ENCODE measurements at regions not wholly inside any gene's neighbourhood (a gene's known extent, or its start where the extent isn't known, plus 50 kb on each side); places are given as distances from the start of the nearest gene placed in this dataset.

DNA sequence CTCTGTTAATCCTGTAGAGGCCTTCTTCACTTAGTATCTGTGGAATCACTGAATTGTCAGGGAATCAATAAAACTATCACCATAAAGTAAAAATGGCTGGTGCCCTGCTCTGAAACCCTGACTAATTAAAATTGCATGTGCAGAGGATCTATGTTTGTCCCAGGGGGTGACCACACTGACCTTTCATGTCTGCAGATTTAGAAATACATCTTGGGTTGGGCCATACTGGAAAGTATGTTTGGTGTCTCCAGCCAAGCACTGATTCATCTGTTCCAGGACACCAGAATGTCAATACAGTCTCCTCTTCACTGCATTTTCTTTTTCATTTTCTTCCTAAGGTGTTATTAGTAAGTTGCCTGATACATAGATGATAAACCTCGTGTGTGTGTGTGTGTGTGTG is 490.9 kb upstream of the INTU start:
- DNase-seq (ENCODE audit: low read depth): no peak
- H3K4me3 ChIP-seq (ENCODE audit: low read depth, low read length): no peak overlapping the region
- TF ChIP-seq, protein P1, sequence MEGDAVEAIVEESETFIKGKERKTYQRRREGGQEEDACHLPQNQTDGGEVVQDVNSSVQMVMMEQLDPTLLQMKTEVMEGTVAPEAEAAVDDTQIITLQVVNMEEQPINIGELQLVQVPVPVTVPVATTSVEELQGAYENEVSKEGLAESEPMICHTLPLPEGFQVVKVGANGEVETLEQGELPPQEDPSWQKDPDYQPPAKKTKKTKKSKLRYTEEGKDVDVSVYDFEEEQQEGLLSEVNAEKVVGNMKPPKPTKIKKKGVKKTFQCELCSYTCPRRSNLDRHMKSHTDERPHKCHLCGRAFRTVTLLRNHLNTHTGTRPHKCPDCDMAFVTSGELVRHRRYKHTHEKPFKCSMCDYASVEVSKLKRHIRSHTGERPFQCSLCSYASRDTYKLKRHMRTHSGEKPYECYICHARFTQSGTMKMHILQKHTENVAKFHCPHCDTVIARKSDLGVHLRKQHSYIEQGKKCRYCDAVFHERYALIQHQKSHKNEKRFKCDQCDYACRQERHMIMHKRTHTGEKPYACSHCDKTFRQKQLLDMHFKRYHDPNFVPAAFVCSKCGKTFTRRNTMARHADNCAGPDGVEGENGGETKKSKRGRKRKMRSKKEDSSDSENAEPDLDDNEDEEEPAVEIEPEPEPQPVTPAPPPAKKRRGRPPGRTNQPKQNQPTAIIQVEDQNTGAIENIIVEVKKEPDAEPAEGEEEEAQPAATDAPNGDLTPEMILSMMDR (IDR thresholded peaks at IDR 0.05; ENCODE audit: insufficient read depth, low read depth, low read length, missing control alignments): no peak

DNA sequence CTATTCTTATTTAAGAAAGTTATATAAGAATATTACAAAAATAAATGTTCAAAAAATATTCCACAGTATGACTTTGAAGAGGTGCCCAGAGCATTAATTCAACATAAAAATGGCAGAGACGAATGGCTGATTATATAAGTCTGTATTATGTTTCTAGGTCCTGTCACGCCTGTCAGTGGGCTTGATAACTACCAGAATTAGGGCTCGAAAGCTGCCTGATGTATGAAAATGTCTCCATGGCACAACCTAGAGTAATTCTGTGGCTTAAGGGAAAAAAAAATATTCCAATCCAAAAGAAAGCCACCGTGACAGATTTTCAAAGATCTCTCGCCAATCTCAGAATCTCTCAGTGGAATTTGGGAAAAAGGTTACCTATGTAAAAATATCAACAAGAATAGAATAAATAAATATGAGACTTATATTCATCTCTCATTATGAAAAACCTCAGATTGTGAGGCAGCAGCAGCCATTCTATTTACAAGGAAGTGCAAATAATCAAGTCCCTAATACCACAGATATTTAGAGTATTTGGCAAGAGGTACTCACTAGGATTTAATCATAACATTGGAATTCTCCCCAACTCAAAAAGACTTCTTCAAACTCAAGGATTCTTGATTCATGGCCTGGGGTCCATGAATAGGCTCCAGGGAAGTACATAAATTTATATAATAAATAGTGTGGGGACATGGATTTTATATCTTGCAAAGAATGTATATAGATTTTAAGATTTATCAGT is 489.1 kb upstream of the INTU start:
- H3K4me3 ChIP-seq (ENCODE audit: low read depth, low read length): no peak overlapping the region
- no peak for DNase-seq (ENCODE audit: low read depth)
- TF ChIP-seq, protein P1 (IDR thresholded peaks at IDR 0.05; ENCODE audit: insufficient read depth, low read depth, low read length, missing control alignments): no peak

DNA sequence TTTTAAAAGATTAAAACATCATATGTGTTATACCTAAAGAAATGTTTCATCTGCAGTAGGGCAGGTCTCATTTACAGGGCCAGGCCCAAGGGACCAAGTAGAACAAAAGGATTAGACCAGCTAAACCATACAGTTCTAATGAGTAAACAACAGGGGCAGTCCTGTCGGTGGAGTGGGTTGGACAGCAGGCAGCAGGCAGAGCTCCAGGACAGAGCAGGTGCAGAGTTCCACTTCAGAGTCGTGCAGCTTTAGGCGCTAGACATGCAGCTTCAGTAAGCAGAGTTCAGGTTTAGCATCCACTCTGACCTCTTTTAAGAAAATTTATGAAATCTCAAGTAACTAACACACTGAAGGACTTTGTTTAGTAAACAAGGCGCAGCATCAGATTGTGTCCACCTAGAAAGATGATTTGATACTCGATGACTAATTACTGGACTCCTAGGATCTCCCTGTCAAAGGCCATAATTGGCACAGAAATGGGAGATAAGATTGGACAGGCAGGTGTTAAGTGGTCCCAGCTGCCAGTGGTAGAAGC is 487.7 kb upstream of the INTU start:
- no peak for DNase-seq (ENCODE audit: low read depth)
- H3K4me3 ChIP-seq (ENCODE audit: low read depth, low read length): no peak overlapping the region
- TF ChIP-seq, protein P1 (IDR thresholded peaks at IDR 0.05; ENCODE audit: insufficient read depth, low read depth, low read length, missing control alignments): no peak

DNA sequence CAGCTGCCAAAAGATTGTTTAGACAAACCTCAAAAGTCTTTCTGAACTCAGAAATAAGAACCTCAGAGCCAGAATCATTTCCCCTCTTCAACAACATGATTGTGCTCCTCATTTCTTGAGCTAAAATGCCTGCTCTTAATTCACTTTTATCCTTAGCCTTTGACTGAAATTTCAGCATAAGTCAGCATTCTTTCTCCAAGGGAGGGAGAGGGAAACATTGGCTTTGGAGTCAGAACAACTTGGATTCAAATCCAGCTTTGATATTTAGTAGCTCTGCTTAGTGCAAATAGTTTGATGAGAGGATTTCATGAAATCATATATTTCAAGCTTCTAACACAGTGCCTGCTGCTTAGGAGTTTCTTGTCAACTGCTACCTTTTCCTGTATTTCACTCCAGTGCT is 484.6 kb upstream of the INTU start:
- H3K4me3 ChIP-seq (ENCODE audit: low read depth, low read length): no peak overlapping the region
- TF ChIP-seq, protein P1 (IDR thresholded peaks at IDR 0.05; ENCODE audit: insufficient read depth, low read depth, low read length, missing control alignments): no peak
- no peak for DNase-seq (ENCODE audit: low read depth)

DNA sequence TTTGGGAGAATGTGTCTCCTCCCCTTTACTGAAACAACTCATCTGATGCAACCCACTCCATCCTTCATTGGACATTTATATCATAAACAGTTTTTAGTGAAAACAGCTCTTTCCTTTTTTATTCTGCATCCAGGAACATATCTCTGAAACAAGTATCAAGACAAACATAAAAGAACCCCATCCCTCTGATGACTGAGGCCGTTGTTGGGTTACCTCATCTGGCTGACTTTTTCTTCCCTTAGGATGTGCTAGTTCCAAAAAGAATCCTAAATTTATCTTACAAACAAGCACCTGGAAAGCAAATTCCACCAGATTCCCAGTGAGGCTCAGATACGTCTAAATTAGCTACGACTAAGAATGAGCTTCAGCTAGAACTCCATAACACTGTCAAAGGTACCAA is 483.7 kb upstream of the INTU start:
- no peak for DNase-seq (ENCODE audit: low read depth)
- TF ChIP-seq, protein P1 (IDR thresholded peaks at IDR 0.05; ENCODE audit: insufficient read depth, low read depth, low read length, missing control alignments): no peak
- H3K4me3 ChIP-seq (ENCODE audit: low read depth, low read length): no peak overlapping the region

DNA sequence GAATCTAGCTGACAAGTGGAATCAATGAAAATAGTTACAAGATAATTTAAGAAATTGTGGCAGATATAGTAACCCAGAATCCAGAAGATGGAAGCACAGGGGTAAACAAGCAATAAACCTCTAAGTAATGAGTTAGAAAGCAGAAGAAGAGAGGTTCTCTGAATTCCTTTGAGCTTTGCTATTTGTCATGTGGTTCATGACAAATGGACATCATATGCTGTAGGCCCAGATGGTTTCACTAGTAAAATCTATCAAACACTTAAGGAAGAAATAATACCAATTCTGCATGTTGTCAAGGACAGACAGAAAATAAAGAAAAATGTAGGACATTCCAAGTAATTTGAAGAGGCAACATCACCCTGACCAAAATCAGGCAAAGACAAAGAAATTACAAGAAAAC is 480.8 kb upstream of the INTU start:
- no peak for DNase-seq (ENCODE audit: low read depth)
- TF ChIP-seq, protein P1 (IDR thresholded peaks at IDR 0.05; ENCODE audit: insufficient read depth, low read depth, low read length, missing control alignments): no peak
- no peak overlapping the region for H3K4me3 ChIP-seq (ENCODE audit: low read depth, low read length)

DNA sequence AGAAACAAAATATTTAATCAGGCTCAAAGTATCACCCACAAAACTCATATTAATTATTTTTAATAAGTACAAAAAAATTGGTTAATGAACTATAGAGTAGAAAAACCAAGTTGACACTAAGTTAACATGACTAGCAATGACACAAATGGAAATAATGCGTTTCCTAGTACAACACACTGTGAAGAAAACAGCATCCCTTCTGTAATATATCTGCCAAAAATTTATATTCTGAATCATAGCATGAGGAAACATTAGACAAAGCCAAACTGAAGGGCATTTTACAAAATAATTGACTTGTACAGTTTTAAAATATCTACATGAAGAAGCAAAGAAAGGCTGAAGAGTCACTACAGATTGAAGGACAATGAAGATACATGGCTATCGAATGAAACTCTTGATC is 477.6 kb upstream of the INTU start:
- DNase-seq (ENCODE audit: low read depth): no peak
- TF ChIP-seq, protein P1 (IDR thresholded peaks at IDR 0.05; ENCODE audit: insufficient read depth, low read depth, low read length, missing control alignments): no peak
- H3K4me3 ChIP-seq (ENCODE audit: low read depth, low read length): no peak overlapping the region

All from GM12865 (cell line).